ENCODE measurements at regions not wholly inside any gene's neighbourhood (a gene's known extent, or its start where the extent isn't known, plus 50 kb on each side); places are given as distances from the start of the nearest gene placed in this dataset.

DNA sequence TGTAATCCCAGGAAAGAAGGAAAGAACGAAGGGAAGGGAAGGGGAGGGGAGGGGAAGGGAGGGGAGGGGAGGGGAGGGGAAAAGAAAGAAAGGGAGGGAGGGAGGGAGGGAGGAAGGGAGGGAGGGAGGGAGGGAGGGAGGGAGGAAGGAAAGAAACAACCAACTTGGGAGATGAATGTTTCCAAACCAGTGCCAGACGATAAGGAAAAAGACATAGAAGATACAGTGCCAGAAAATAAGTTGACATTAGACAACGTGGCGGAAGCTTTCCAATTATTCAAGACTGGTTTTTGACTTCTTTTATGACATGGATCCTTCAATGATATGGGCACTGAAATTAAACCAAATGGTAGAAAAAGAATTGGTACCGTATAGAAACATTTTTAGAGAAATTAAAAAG is 181.2 kb upstream of the POU5F2 start:
- no TSS peak for BruUV-seq (replicated peaks)
- ChIA-PET POLR2A (no interaction called here), SMC1A (ENCODE audit: uncharacterized antibody, unreplicated experiment) (no interaction called here), RAD21 (ENCODE audit: unreplicated experiment) (no interaction called here), CTCF (no interaction called here)
- no peak for ATAC-seq
- Histone ChIP-seq H3K79me2 (ENCODE audit: control insufficient read depth, insufficient read depth, low read length) (no peaks in the 10 kb centered on the region), H3K36me3 (ENCODE audit: control insufficient read depth in 2 of 2, insufficient read depth in 2 of 2, low read length in 1 of 2) (no peaks in the 10 kb centered on the region), H3K9ac (ENCODE audit: control insufficient read depth, insufficient read depth, low read length) (no peak overlapping the region), H3K27me3 (replicated peaks in 1 of 2; ENCODE audit: control insufficient read depth in 2 of 2, insufficient read depth in 2 of 2, low read length in 1 of 2) (no peaks in the 10 kb centered on the region), H3K9me3 (replicated peaks; ENCODE audit: control insufficient read depth, insufficient read depth, low read length) (no peaks in the 10 kb centered on the region; the same call in 2 of the 3 replicates), H4K20me1 (ENCODE audit: control insufficient read depth, insufficient read depth) (no peaks in the 10 kb centered on the region), H3K27ac (ENCODE audit: control insufficient read depth, insufficient read depth) (no peak overlapping the region), H3K4me3 (no peak overlapping the region), H3K4me1 (ENCODE audit: control insufficient read depth, insufficient read depth, low read length) (no peaks in the 10 kb centered on the region), H2AFZ (ENCODE audit: control insufficient read depth, low read depth, low read length) (no peak overlapping the region), H3K4me2 (ENCODE audit: control insufficient read depth, insufficient read depth) (no peak overlapping the region)
- no peak for DNase-seq (ENCODE audit: low read depth, low spot score)
- 95% methylated on average over 3 of the region's 5 CpGs for whole genome bisulfite sequencing (ENCODE audit: insufficient coverage, insufficient replicate concordance, low lambda C conversion rate, missing lambda C conversion rate)
- no peak for FAIRE-seq
- in situ Hi-C loops (cut with MboI): no loop called here
- intact Hi-C loops (cut with micrococcal nuclease; ENCODE audit: unreplicated experiment): no loop called here
- TF ChIP-seq, protein P1, sequence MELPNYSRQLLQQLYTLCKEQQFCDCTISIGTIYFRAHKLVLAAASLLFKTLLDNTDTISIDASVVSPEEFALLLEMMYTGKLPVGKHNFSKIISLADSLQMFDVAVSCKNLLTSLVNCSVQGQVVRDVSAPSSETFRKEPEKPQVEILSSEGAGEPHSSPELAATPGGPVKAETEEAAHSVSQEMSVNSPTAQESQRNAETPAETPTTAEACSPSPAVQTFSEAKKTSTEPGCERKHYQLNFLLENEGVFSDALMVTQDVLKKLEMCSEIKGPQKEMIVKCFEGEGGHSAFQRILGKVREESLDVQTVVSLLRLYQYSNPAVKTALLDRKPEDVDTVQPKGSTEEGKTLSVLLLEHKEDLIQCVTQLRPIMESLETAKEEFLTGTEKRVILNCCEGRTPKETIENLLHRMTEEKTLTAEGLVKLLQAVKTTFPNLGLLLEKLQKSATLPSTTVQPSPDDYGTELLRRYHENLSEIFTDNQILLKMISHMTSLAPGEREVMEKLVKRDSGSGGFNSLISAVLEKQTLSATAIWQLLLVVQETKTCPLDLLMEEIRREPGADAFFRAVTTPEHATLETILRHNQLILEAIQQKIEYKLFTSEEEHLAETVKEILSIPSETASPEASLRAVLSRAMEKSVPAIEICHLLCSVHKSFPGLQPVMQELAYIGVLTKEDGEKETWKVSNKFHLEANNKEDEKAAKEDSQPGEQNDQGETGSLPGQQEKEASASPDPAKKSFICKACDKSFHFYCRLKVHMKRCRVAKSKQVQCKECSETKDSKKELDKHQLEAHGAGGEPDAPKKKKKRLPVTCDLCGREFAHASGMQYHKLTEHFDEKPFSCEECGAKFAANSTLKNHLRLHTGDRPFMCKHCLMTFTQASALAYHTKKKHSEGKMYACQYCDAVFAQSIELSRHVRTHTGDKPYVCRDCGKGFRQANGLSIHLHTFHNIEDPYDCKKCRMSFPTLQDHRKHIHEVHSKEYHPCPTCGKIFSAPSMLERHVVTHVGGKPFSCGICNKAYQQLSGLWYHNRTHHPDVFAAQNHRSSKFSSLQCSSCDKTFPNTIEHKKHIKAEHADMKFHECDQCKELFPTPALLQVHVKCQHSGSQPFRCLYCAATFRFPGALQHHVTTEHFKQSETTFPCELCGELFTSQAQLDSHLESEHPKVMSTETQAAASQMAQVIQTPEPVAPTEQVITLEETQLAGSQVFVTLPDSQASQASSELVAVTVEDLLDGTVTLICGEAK (IDR thresholded peaks at IDR 0.05; ENCODE audit: borderline replicate concordance): no peak
- TF ChIP-seq POLR2A (IDR thresholded peaks at IDR 0.05; ENCODE audit: low read depth, low read length) (no peak), CBFB (IDR thresholded peaks at IDR 0.05; ENCODE audit: low read depth) (no peak), RAD21 (IDR thresholded peaks at IDR 0.05; ENCODE audit: insufficient read depth, low read depth, low read length) (no peak), LARP7 (IDR thresholded peaks at IDR 0.05) (no peak)

All from GM12878 (cell line).